Suprapubic skin (tissue), 3 donors: ENCODE measurements at regions not wholly inside any gene's neighbourhood (a gene's known extent, or its start where the extent isn't known, plus 50 kb on each side); places are given as distances from the start of the nearest gene placed in this dataset.

Experiments
- EP300 ChIP-seq: sonication (generic); formaldehyde crosslinking; IDR thresholded peaks from one replicate; pipeline ENCODE4 v1.6.1; 2017; ENCODE audit warnings: antibody characterized with exemption
- POLR2A ChIP-seq, 2 donors: fragments of 450-650 bp; IDR thresholded peaks; one replicate each; pipeline ENCODE4 v1.6.1; 2017; ENCODE audit warnings: antibody characterized with exemption in 2 of 2, mild to moderate bottlenecking in 2 of 2, moderate library complexity in 2 of 2
- TF ChIP-seq, protein P1 (sequence below), 2 donors: fragments of 200-600 bp in 1 of 2; fragments of 450-650 bp in 1 of 2; sonication (generic) in 1 of 2; IDR thresholded peaks; one replicate each; pipeline ENCODE4 v1.5.1; 2016 to 2019; ENCODE audit warnings: antibody characterized with exemption in 2 of 2, mild to moderate bottlenecking in 1 of 2, moderate library complexity in 1 of 2

DNA sequence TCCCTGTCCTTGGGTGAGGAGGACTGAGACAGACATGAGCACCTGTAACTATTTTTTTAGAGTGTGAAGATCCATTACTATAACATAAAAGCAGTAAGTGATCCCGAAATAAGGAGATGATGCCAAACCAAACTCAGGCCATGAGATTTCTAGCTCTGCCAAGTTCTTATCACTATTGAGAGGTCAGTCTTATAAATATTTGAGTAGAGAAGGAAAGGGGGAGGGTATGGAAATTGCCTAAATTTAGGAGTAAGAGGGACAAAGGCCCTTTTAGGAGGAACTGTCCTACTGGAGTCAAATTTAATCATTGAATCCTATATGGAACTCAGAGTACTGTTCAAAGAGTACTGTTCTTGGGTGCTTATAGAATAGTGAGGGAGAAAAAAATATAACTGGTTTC lies 326.9 kb upstream of the NAALADL2 start:
- TF ChIP-seq, protein P1, sequence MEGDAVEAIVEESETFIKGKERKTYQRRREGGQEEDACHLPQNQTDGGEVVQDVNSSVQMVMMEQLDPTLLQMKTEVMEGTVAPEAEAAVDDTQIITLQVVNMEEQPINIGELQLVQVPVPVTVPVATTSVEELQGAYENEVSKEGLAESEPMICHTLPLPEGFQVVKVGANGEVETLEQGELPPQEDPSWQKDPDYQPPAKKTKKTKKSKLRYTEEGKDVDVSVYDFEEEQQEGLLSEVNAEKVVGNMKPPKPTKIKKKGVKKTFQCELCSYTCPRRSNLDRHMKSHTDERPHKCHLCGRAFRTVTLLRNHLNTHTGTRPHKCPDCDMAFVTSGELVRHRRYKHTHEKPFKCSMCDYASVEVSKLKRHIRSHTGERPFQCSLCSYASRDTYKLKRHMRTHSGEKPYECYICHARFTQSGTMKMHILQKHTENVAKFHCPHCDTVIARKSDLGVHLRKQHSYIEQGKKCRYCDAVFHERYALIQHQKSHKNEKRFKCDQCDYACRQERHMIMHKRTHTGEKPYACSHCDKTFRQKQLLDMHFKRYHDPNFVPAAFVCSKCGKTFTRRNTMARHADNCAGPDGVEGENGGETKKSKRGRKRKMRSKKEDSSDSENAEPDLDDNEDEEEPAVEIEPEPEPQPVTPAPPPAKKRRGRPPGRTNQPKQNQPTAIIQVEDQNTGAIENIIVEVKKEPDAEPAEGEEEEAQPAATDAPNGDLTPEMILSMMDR (IDR thresholded peaks at IDR 0.05): no peak
- TF ChIP-seq POLR2A (IDR thresholded peaks at IDR 0.05): no peak
- TF ChIP-seq EP300: no peak
